ENCODE measurements at regions not wholly inside any gene's neighbourhood (a gene's known extent, or its start where the extent isn't known, plus 50 kb on each side); places are given as distances from the start of the nearest gene placed in this dataset.

DNA sequence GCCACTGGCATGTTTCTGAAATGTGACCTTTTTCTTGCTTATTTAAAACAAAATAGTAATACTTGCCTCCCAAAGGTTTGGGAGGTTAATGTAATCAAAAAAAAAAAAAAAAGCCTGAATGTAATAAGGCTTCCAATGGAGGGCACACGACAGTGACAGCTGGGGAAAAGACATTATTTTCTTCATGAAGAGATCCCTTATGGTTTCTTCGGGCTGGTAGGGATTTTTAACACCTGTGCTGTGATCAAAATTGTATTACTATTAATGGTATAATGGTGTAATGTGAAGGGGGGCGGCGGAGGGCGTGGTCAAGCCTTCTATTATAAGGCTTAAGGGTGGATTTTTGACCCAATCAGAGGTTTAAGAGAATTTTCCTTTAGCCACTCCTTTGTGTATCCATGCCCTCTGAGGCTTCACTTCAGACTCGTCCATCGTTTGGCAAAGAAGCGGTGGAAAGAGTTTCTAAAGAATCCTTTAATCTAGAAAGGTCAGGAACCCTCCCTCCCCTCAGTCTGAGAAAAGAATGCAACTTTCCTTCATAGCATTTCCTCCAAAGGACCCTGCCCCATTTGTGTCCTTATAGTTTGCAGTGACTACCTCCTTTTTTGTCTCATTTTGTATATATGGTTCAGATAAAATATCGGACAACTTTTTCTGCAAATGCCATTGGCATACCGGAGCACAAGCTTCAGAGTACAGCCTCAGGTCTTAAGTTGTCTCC lies 89.5 kb upstream of the CHD2 start:
- TF ChIP-seq, protein P1, sequence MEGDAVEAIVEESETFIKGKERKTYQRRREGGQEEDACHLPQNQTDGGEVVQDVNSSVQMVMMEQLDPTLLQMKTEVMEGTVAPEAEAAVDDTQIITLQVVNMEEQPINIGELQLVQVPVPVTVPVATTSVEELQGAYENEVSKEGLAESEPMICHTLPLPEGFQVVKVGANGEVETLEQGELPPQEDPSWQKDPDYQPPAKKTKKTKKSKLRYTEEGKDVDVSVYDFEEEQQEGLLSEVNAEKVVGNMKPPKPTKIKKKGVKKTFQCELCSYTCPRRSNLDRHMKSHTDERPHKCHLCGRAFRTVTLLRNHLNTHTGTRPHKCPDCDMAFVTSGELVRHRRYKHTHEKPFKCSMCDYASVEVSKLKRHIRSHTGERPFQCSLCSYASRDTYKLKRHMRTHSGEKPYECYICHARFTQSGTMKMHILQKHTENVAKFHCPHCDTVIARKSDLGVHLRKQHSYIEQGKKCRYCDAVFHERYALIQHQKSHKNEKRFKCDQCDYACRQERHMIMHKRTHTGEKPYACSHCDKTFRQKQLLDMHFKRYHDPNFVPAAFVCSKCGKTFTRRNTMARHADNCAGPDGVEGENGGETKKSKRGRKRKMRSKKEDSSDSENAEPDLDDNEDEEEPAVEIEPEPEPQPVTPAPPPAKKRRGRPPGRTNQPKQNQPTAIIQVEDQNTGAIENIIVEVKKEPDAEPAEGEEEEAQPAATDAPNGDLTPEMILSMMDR (IDR thresholded peaks at IDR 0.05): no peak
- Mint-ChIP-seq H3K27me3 (ENCODE audit: unreplicated experiment) (no peaks in the 10 kb centered on the region), H3K9me3 (ENCODE audit: unreplicated experiment) (no peaks in the 10 kb centered on the region), H3K4me3 (ENCODE audit: unreplicated experiment) (peak overlapping the region; percentile 82), H3K27ac (ENCODE audit: unreplicated experiment) (peak overlapping the region; percentile 96), H3K4me1 (ENCODE audit: unreplicated experiment) (peaks cover 39% of the 10 kb centered on the region), H3K36me3 (ENCODE audit: unreplicated experiment) (no peaks in the 10 kb centered on the region)
- no peak for DNase-seq (ENCODE audit: extremely low spot score, unreplicated experiment)

GRCh38 chr15:92811148-92811913 lies 88.8 kb upstream of the CHD2 start:
- H3K27ac Mint-ChIP-seq (ENCODE audit: unreplicated experiment): peak overlapping the region; percentile 96
- H3K4me1 Mint-ChIP-seq (ENCODE audit: unreplicated experiment): peaks cover 38% of the 10 kb centered on the region
- TF ChIP-seq, protein P1 (IDR thresholded peaks at IDR 0.05): no peak
- H3K9me3 Mint-ChIP-seq (ENCODE audit: unreplicated experiment): no peaks in the 10 kb centered on the region
- H3K36me3 Mint-ChIP-seq (ENCODE audit: unreplicated experiment): no peaks in the 10 kb centered on the region
- DNase-seq (ENCODE audit: extremely low spot score, unreplicated experiment): no peak
- no peaks in the 10 kb centered on the region for H3K27me3 Mint-ChIP-seq (ENCODE audit: unreplicated experiment)
- peak overlapping the region; percentile 82 for H3K4me3 Mint-ChIP-seq (ENCODE audit: unreplicated experiment)

DNA sequence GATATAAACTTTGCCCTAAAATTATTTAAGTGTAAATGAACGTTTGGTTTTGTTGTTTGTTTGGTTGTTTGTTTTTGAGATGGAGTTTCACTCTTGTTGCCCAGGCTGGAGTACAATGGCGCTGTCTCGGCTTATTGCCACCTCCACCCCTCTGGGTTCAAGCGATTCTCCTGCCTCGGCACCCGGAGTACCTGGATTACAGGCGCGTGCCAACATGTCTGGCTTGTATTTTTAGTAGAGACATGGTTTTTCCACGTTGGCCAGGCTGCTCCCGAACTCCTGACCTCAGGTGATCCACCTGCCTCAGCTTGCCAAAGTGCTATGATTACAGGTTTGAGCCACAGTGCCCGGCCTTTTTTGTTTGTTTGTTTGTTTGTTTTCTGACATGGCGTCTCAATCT lies 87.9 kb upstream of the CHD2 start:
- Mint-ChIP-seq H3K4me1 (ENCODE audit: unreplicated experiment) (peaks cover 38% of the 10 kb centered on the region), H3K36me3 (ENCODE audit: unreplicated experiment) (no peaks in the 10 kb centered on the region), H3K4me3 (ENCODE audit: unreplicated experiment) (no peak overlapping the region), H3K27me3 (ENCODE audit: unreplicated experiment) (no peaks in the 10 kb centered on the region), H3K27ac (ENCODE audit: unreplicated experiment) (no peak overlapping the region), H3K9me3 (ENCODE audit: unreplicated experiment) (no peaks in the 10 kb centered on the region)
- TF ChIP-seq, protein P1 (IDR thresholded peaks at IDR 0.05): no peak
- no peak for DNase-seq (ENCODE audit: extremely low spot score, unreplicated experiment)

DNA sequence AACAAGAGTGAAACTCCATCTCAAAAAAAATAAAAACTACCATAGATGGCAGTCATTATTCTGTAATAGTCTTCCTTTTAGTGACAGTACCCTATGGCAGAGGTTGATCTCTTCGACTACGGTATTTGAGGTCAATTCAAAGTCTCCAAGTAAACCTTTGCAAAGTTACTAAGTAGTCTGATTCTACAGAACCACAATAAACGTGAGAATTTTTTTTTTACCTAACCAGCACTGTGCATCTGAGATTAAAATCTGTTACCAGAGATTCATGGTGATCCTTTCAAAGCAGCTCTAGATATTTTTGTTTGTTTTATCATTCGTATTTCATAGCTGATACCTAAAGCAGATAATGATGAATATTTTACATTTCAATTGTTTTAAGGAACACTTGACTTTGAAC lies 86.6 kb upstream of the CHD2 start:
- no peak overlapping the region for H3K27ac Mint-ChIP-seq (ENCODE audit: unreplicated experiment)
- peaks cover 36% of the 10 kb centered on the region for H3K4me1 Mint-ChIP-seq (ENCODE audit: unreplicated experiment)
- no peak overlapping the region for H3K4me3 Mint-ChIP-seq (ENCODE audit: unreplicated experiment)
- TF ChIP-seq, protein P1 (IDR thresholded peaks at IDR 0.05): no peak
- H3K9me3 Mint-ChIP-seq (ENCODE audit: unreplicated experiment): no peaks in the 10 kb centered on the region
- DNase-seq (ENCODE audit: extremely low spot score, unreplicated experiment): no peak
- no peaks in the 10 kb centered on the region for H3K27me3 Mint-ChIP-seq (ENCODE audit: unreplicated experiment)
- H3K36me3 Mint-ChIP-seq (ENCODE audit: unreplicated experiment): no peaks in the 10 kb centered on the region

DNA sequence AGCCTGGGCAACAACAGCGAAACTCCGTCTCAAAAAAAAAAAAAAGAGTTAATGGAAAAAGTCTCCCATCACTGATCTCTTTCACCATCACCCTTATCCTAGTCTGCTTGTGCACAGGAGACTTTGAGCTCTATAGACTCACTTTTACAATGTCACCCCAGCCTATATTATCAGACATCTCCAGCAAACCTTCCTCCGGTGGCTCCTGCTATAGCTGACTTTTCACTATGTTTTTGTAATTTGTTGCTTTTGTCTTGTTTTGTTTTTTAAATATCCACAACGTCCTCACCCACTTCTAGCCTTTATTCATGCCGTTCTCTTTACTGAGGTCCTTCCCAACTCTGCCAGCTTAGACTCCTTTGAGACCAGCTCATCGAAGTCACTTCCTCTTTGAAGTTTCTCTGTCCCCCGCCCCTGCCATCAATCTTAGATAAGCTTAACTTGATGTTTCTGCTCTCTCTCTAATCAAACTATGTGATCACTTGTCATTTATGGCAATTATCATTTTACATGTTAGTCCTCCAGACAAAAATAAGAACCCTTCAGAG lies 82.7 kb upstream of the CHD2 start:
- no peaks in the 10 kb centered on the region for H3K9me3 Mint-ChIP-seq (ENCODE audit: unreplicated experiment)
- H3K4me1 Mint-ChIP-seq (ENCODE audit: unreplicated experiment): peaks cover 38% of the 10 kb centered on the region
- no peaks in the 10 kb centered on the region for H3K27me3 Mint-ChIP-seq (ENCODE audit: unreplicated experiment)
- DNase-seq (ENCODE audit: extremely low spot score, unreplicated experiment): no peak
- TF ChIP-seq, protein P1 (IDR thresholded peaks at IDR 0.05): no peak
- H3K36me3 Mint-ChIP-seq (ENCODE audit: unreplicated experiment): no peaks in the 10 kb centered on the region
- no peak overlapping the region for H3K4me3 Mint-ChIP-seq (ENCODE audit: unreplicated experiment)
- peak overlapping the region; percentile 61 for H3K27ac Mint-ChIP-seq (ENCODE audit: unreplicated experiment)
